NCI-H2171 (cell line): ENCODE measurements at regions not wholly inside any gene's neighbourhood (a gene's known extent, or its start where the extent isn't known, plus 50 kb on each side); places are given as distances from the start of the nearest gene placed in this dataset.
"Not testable (repeated sequence)": the region's sequence is repeated elsewhere in the genome, so short reads cannot be mapped to it uniquely, and the experiment has no call there.

Source experiments
- DNase-seq: peaks from one replicate; lab custom pipeline; 2025; lab: John Stamatoyannopoulos, UW

DNA sequence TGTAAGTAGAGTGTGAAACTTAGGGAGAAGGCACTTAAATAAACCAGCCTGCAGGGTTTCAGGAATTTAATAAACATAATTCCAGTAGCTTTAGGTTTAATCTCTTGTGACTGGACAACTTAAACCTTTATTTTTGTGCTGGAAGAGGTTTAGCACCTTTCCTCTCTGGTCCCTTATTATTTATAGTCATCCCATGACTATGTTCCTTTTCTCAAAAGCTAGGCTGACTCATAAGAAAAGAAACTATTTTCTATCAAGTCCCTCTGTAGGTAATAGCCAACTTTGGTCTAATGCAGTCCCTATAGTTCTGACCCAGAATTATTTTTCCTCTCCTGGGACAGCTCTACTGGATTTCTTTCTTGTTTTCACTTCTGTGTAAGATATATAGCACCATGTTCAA is 588.9 kb downstream of the NR2F1-AS1 start:
- no peak for DNase-seq

DNA sequence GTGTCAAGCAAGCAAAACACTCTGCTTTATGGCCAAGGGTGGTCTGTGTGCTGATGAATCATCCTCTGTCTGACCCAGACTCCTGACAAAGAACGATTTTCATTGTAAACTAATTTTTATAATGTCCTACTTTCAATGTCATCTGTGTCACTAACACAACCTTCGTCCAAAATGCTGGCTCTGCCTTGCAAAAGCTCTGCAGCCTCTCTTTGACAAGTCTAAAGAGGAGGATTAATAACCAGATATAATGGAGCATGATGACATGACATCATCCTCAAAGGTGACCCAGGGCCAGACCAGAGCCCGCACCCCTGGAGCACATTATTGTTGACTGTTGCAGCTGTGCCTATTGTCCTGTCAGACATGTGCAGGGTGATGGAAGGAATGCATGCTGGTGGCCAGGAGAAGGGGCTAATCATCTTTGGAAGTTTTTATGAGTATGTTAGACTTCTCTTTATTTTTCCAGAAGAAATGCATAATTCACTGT is 589.4 kb downstream of the NR2F1-AS1 start:
- DNase-seq = no peak

- DNase-seq = no peak
Observed at GRCh38 chr5:92990771-92991170, 590.2 kb downstream of the NR2F1-AS1 start.

DNA sequence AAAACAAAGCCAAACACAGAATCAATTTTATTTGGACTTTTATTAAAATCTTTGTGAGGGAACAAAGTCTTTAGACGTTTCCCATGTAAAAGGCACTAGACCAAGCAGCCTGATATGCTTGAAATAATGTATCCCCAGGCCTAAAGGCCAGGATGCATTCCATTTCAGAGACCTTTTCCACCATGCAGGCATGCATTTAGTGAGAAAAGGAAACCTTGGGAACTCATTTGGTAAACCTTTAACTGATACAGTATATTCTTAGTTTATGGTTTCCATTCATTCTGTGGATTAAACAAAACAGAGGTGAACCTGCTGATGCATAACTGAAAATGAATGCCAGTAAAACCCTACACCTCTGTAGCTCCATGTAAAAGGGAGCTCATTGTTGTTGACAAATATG is 600.0 kb downstream of the NR2F1-AS1 start:
- DNase-seq = no peak

GRCh38 chr5:92980491-92980890 is 600.5 kb downstream of the NR2F1-AS1 start:
- no peak for DNase-seq

DNA sequence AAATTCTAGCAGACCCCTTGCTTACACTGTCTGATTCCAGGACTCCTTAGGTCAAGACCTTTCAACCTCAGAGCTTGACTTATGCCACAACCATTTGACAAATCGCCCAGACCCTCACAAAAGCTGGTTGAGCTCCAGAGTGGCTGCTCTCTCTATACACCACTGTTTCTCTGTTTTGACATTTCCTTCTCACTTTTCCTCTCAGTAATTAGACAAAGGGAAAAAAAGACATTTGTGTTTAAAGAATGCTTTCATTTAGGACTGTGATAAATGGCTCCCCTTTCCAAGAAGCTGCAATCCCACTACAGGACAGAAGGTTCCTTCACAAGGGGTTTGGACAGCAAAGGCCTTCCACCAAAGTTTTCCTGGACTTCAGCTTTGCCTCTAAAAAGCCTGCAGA is 601.3 kb downstream of the NR2F1-AS1 start:
- no peak for DNase-seq

DNA sequence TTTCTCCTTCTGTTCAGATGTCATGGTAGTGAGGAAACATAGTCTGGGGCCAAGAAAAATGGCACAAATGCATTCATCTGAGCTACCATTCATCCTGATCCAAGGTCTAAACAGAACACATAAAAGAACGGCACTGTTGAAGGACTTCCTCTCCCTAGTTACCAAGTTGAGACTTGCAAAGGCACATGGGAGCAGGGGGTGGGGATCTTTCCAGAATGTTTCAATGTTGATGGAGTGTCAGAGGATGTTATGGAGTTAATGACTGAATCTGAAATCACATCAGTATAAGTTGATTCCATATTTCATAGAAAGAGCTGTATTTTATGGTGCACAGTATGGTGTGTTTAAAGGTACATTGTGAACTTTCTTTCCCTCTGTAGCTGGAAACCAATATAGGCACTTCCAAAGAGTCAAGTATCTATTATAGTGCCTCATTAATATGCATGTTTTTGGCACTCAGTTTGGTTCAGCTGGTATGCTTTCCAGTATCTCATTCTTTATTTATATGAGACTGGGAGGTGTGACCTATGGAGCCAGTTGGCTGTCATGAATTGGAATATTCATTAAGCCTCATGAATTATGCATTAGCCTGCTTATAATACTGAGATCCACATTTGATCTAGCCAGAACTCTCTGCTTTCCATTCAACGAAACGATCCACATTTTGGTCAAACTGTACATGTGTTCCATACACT is 603.0 kb downstream of the NR2F1-AS1 start:
- DNase-seq = no peak

DNA sequence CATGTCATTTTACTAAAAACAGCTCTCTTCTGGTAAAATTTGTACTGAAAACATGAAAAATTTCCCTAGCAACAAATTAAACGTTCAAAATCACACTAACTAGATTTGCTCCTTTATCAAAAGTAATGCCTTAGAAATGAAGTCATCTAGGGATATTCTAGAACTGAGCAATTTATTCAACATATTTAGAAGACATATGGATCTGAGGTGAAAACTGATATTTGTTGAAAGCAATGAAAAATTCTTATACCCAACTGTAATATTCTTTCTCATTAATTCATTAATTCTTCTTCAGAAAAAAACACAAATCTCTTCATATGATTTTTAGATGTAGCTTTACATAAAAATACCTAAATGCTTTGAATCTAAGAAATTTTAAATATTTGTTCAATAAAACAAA is 604.9 kb downstream of the NR2F1-AS1 start:
- no peak for DNase-seq

GRCh38 chr5:92969781-92970237 is 611.2 kb downstream of the NR2F1-AS1 start:
- DNase-seq = no peak

- no peak for DNase-seq
Observed at GRCh38 chr5:92969191-92969780, 611.7 kb downstream of the NR2F1-AS1 start.

GRCh38 chr5:92963800-92964199 is 617.2 kb downstream of the NR2F1-AS1 start:
- no peak for DNase-seq

- DNase-seq = no peak
Observed at GRCh38 chr5:92962752-92963151, 618.3 kb downstream of the NR2F1-AS1 start.

- DNase-seq = no peak
Observed at GRCh38 chr5:92956886-92957285, 624.1 kb downstream of the NR2F1-AS1 start.

GRCh38 chr5:92952243-92952642 is 628.8 kb downstream of the NR2F1-AS1 start:
- no peak for DNase-seq

DNA sequence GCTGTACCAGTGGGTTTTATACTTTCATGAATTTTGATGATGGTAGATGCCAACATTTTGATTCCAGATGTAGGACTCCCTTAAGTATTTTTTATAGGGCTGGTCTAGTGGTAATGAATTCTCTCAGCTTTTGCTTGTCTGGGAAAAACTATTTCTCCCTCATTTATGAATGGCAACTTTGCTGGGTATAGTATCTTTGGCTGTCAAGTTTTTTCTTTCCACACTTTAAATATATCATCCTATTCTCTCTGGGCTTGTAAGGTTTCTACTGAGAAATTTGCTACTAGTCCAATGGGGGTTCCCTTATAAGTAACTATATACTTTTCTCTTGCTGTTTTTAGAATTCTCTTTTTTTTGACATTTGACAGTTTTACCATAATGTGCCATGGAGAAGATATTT is 629.3 kb downstream of the NR2F1-AS1 start:
- no peak for DNase-seq

DNA sequence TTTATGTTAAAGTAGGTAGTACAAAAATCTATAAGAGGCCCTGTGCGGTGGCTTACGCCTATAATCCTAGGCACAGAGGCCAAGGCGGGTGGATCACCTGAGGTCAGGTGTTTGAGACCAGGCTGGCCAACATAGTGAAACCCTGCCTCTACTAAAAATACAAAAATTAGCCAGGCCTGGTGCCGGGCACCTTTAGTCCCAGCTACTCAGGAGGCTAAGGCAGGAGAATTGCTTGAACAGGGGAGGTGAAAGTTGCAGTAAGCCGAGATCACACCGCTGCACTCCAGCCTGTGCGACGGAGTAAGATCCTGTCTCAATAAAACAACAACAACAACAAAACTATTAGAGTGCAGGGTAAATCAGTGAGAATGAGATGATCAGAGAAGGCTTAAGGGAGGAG is 634.5 kb downstream of the NR2F1-AS1 start:
- no peak for DNase-seq

DNA sequence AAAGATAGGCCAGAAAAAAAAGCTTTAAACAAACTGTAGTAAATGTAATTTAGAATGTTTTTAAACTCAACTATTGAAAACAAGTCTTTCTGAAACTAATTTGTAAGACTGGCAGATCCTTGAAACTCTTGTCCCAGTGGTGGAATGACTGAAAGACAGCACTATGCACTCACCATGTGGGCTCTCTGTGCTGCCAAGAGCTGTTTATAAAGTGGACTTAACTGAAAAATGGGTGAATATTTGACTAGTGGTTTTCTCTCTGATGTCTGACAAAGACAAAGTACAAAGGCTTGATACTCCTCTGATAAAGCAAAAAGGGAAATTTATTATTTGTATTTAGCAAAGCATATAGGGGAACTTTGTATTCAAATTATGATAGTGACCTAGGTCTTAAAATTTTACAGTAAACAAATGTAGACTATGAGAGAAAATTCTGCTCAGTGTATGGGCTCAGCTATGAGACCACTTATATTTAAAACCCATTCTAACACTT is 635.4 kb downstream of the NR2F1-AS1 start:
- no peak for DNase-seq

- DNase-seq = no peak
Observed at GRCh38 chr5:92944903-92945604, 636.0 kb downstream of the NR2F1-AS1 start.

DNA sequence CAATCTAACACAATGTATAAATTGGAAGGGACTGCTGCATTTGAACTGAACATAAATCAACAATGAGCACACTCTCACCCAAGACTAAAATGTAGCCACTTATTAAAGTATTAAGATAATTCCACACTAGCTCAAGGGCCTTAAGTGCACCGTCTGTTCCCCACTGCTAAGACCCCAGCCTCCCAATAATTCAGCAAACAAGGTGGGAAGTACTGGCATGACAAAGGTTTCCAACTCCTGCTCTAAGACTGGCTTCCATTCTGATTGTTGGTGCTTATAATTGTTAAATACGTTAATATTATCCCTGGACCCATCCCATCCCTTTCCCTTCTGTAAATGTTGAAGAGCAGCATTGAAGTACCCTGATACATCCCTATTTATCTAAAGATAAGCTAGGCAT is 636.7 kb downstream of the NR2F1-AS1 start:
- no peak for DNase-seq

DNA sequence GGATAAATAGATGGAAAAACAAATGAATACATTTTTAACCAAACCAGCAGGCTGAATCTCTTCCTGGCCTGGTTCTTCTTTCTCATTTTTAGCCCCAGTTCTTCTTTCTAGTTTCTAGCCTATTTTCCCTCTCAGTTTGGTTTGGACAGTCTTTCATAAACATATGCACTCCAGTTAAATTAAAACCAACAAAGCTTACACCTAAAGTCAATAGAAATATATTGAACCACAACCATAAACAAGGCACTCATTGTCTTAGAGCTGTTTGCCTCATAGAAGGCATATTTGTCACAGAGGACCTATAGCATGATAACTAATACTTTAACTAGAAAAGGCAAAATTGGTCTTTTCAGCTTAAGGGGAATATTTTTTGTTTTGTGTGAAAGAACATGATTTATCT is 638.3 kb downstream of the NR2F1-AS1 start:
- DNase-seq = no peak

DNA sequence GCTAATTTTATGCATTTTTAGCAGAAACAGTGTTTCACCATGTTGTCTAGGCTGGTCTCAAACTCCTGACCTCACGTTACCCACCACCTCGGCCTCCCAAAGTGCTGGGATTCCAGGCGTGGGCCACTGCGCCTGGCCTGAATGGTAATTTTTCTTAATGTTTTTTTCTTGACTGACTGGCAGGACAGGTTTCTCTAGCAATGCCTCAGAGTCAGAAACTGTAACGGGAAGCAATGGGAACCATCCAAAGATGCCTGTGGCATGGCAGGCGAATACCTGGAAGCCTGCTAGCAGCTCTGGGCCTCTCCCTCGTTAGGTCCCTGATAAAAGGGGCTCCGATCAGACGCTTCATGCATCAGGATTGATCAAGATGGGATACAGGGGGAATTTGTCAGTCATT is 639.2 kb downstream of the NR2F1-AS1 start:
- DNase-seq = no peak

DNA sequence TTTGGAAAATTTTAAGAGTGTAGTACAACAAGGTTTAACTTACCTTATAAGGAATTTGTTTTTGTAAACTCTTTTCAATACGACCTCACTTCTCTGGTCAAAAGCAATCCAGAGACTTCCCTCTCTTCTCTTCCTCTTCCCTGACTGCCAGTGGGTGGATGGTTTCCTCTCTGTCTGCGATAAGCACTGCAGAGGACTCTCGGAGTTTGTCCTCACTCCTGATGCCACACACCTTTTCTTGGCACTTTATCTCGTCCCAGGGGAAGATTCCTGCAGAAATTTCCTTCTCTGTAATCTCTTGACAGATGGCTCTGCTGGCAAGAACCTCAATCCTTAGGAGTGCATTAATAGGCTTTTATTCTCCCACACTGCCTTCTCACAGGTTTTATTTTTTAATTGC is 641.6 kb downstream of the NR2F1-AS1 start:
- peak; percentile 85 for DNase-seq

- not testable (repeated sequence) for DNase-seq
Observed at GRCh38 chr5:92937396-92937795, 643.6 kb downstream of the NR2F1-AS1 start.
